Tibial artery (tissue), 4 donors: ENCODE measurements at regions not wholly inside any gene's neighbourhood (a gene's known extent, or its start where the extent isn't known, plus 50 kb on each side); places are given as distances from the start of the nearest gene placed in this dataset.
A peak's percentile ranks its signal among the peaks of the same experiment; 100 is the strongest.

Source experiments
- DNase-seq, 2 donors: peaks; one replicate each; pipeline ENCODE4 v3.0.0-alpha.2; 2019
- H3K27ac ChIP-seq, 2 donors: fragments of 200-600 bp; sonication (generic) in 1 of 2; 1 replicate in 1 of 2; 2 replicates in 1 of 2; pipeline ENCODE4 v1.5.1; 2018 to 2019; ENCODE audit warnings: mild to moderate bottlenecking in 1 of 2
- H3K27me3 ChIP-seq, 2 donors: fragments of 200-600 bp; sonication (generic) in 1 of 2; one replicate each; pipeline versions ENCODE4 v1.5.1 to v1.6.0; 2016 to 2019
- H3K36me3 ChIP-seq, 3 donors: fragments of 200-600 bp; sonication (generic) in 2 of 3; one replicate each; pipeline ENCODE4 v1.5.1; 2016 to 2019; ENCODE audit warnings: mild to moderate bottlenecking in 2 of 3
- H3K4me1 ChIP-seq, 4 donors: fragments of 200-600 bp; sonication (generic) in 2 of 4; 1 replicate in 3 of 4; 2 replicates in 1 of 4; pipeline ENCODE4 v1.5.1; 2016 to 2019
- H3K4me3 ChIP-seq, 2 donors: fragments of 200-600 bp; sonication (generic) in 1 of 2; 1 replicate in 1 of 2; 2 replicates in 1 of 2; pipeline ENCODE4 v1.5.1; 2018 to 2019; ENCODE audit warnings: mild to moderate bottlenecking in 2 of 2
- H3K9me3 ChIP-seq, 3 donors: fragments of 200-600 bp; sonication (generic) in 1 of 3; one replicate each; pipeline ENCODE4 v1.5.1; 2016 to 2019
- intact Hi-C: fragments of 100-400 bp; cut with DNase I; formaldehyde crosslinking; loops from one replicate; pipeline ENCODE4 v1.15.0; 2023; ENCODE audit warnings: low total_unique reads
- TF ChIP-seq, protein P1 (sequence below), 2 experiments: fragments of 200-600 bp in 1 of 2; fragments of 450-650 bp in 1 of 2; IDR thresholded peaks; one replicate each; pipeline ENCODE4 v1.5.1; 2017 to 2019; ENCODE audit warnings: antibody characterized with exemption in 2 of 2, mild to moderate bottlenecking in 1 of 2, moderate library complexity in 1 of 2

DNA sequence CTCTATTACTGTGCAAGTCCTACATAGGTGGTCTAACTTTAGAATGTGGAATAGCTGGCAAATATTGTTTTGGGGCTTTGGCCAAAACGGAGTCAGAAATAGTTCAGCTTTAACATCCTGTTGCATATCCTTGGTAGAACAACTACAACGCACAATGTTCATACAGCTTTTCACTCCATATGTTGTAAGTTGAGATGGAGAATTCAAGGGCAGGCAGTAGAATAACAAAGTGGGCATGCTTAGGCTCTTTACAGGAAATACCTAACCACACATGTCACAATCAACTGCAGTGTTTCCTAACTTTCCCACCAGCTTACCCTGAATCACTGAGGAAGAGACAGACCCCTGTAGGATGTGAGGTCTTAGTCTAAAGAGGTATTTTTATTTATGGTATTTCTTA lies 122.3 kb downstream of the PPP1R3A start:
- Histone ChIP-seq H3K36me3 (no peaks in the 10 kb centered on the region), H3K4me3 (no peak overlapping the region), H3K27ac (peak overlapping the region in 1 of 2 donors; percentile 13), H3K27me3 (no peaks in the 10 kb centered on the region), H3K4me1 (peaks cover 0 to 27% (median 11%) of the 10 kb centered on the region in 4 donors), H3K9me3 (no peaks in the 10 kb centered on the region)
- no peak for DNase-seq
- intact Hi-C loops, result loop anchor here (2.0 kb wide), 1 partner anchor 62 kb away; no protein-coding TSS in a partner anchor
- TF ChIP-seq, protein P1, sequence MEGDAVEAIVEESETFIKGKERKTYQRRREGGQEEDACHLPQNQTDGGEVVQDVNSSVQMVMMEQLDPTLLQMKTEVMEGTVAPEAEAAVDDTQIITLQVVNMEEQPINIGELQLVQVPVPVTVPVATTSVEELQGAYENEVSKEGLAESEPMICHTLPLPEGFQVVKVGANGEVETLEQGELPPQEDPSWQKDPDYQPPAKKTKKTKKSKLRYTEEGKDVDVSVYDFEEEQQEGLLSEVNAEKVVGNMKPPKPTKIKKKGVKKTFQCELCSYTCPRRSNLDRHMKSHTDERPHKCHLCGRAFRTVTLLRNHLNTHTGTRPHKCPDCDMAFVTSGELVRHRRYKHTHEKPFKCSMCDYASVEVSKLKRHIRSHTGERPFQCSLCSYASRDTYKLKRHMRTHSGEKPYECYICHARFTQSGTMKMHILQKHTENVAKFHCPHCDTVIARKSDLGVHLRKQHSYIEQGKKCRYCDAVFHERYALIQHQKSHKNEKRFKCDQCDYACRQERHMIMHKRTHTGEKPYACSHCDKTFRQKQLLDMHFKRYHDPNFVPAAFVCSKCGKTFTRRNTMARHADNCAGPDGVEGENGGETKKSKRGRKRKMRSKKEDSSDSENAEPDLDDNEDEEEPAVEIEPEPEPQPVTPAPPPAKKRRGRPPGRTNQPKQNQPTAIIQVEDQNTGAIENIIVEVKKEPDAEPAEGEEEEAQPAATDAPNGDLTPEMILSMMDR (IDR thresholded peaks at IDR 0.05), result no peak

DNA sequence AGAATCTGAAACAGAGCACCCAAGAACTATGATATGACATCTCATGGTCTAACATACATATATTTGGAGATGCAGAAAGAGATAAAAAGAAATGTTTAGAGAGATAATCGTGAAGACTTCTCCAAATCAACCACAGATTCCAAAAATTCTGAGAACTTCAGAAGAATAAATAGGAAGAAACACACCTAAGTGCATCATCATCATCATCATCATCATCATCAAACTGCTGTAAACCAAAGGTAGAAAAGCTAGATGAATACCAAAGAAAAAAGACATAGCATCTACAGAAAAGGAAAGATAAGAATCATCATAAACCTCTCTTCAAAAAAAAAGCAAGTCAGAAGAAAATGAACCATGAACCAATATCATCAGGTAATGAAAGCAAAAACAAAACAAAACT lies 124.2 kb downstream of the PPP1R3A start:
- no peak for DNase-seq
- H3K4me3 ChIP-seq, result no peak overlapping the region
- TF ChIP-seq, protein P1 (IDR thresholded peaks at IDR 0.05), result no peak
- H3K9me3 ChIP-seq, result no peaks in the 10 kb centered on the region
- H3K4me1 ChIP-seq, result peaks cover 0 to 27% (median 11%) of the 10 kb centered on the region in 4 donors
- H3K27me3 ChIP-seq, result no peaks in the 10 kb centered on the region
- intact Hi-C loops, result no loop called here
- H3K27ac ChIP-seq, result no peak overlapping the region
- H3K36me3 ChIP-seq, result no peaks in the 10 kb centered on the region

GRCh38 chr7:113793171-113793570 lies 125.6 kb downstream of the PPP1R3A start:
- Histone ChIP-seq H3K27me3 (no peaks in the 10 kb centered on the region), H3K36me3 (no peaks in the 10 kb centered on the region), H3K4me3 (no peak overlapping the region), H3K4me1 (peaks cover 0 to 22% (median 10%) of the 10 kb centered on the region in 4 donors), H3K27ac (no peak overlapping the region), H3K9me3 (no peaks in the 10 kb centered on the region)
- DNase-seq, result no peak
- intact Hi-C loops, result no loop called here
- TF ChIP-seq, protein P1 (IDR thresholded peaks at IDR 0.05), result no peak

- Histone ChIP-seq H3K4me1 (no peaks in the 10 kb centered on the region), H3K9me3 (no peaks in the 10 kb centered on the region), H3K36me3 (no peaks in the 10 kb centered on the region), H3K27me3 (no peaks in the 10 kb centered on the region), H3K4me3 (no peak overlapping the region), H3K27ac (no peak overlapping the region)
- no peak for DNase-seq
- TF ChIP-seq, protein P1 (IDR thresholded peaks at IDR 0.05), result no peak
- intact Hi-C loops, result no loop called here
Measured at GRCh38 chr7:113790025-113790424, 128.8 kb downstream of the PPP1R3A start.

DNA sequence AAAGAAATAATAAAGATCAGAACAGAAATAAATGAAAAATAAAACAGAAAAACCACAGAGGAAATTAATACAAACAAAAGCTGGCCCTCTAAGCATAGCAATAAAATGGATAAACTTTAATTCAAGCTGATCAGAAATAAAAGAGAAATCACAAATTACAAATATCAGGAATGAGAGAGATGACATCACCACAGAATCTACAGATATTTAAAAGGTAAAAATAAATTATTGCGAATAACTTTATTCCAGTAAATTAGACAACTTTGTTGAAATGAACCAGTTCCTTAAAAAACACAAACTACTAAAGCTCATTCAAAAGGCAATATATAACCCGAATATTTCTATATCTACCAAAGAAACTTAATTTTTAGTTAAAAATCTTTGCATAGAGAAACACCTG lies 131.7 kb downstream of the PPP1R3A start:
- TF ChIP-seq, protein P1 (IDR thresholded peaks at IDR 0.05), result no peak
- no peak for DNase-seq
- Histone ChIP-seq H3K27me3 (no peaks in the 10 kb centered on the region), H3K9me3 (no peaks in the 10 kb centered on the region), H3K27ac (no peak overlapping the region), H3K36me3 (no peaks in the 10 kb centered on the region), H3K4me3 (no peak overlapping the region), H3K4me1 (no peaks in the 10 kb centered on the region)
- intact Hi-C loops, result no loop called here

- TF ChIP-seq, protein P1 (IDR thresholded peaks at IDR 0.05), result no peak
- Histone ChIP-seq H3K4me1 (no peaks in the 10 kb centered on the region), H3K4me3 (no peak overlapping the region), H3K27me3 (no peaks in the 10 kb centered on the region), H3K27ac (no peak overlapping the region), H3K36me3 (no peaks in the 10 kb centered on the region), H3K9me3 (no peaks in the 10 kb centered on the region)
- DNase-seq, result no peak
- intact Hi-C loops, result no loop called here
Measured at GRCh38 chr7:113784956-113785355, 133.9 kb downstream of the PPP1R3A start.
